ENCODE measurements at regions not wholly inside any gene's neighbourhood (a gene's known extent, or its start where the extent isn't known, plus 50 kb on each side); places are given as distances from the start of the nearest gene placed in this dataset.

DNA sequence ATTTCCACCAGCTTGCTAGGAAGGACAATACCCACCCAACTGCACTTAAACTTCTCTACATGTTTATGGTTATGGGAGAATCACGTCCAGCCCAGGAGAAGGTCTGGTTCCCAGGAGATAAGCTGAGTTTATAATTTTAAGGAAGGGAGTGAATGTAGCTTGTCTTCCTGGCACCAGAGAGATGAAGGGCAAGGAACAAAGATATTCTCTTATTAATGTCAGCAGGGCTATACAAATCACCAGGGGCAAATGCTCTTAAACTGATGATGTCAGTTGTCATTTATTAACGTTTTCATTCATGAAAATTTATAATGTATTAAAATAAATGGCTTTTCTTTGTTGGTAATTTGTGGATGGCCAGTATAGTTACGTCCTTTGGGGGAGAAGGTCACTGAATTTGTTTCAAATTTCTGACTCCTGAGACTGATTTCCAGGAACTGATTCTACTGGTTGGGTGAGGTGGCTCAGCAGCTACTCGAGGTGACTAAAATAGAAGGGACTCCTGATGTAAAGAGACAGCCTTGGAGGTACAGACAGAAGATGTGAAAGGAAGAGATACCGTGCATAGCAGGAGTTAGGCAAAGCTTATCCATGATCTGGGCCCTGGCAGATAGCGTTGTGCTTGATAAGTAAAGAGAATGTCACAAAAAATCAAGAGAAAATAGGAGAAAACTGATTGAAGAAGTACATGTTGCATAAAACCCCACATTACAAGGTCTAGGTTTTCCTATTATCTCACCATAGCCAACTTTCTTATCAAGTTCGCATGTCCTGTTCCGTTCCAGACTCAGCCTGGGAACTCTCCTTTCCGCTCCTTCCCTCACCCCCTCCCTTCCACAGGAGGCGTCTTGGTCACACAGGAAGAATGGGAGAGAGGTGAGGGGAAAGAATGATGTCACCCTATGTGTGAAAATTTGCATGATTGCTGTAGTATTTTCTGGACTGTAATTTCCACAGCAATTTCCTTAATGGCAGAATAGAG, 367.1 kb upstream of the FAR2 start:
- WGBS (ENCODE audit: extremely low coverage, insufficient read length, low lambda C conversion rate), result no CpG with 5 or more reads among the region's 10 CpGs
- Histone ChIP-seq H4K8ac (replicated peaks; ENCODE audit: insufficient read length, low read depth, low read length) (no peak overlapping the region), H2BK12ac (ENCODE audit: insufficient read length, low read depth, low read length) (no peak overlapping the region), H3K27me3 (ENCODE audit: insufficient read depth, low read length) (no peaks in the 10 kb centered on the region), H3K9ac (ENCODE audit: extremely low read depth, insufficient read length, low read length) (no peak overlapping the region), H3K23me2 (ENCODE audit: insufficient read length, low read depth, low read length, poor library complexity, severe bottlenecking) (no peaks in the 10 kb centered on the region), H4K91ac (ENCODE audit: insufficient read length, low read depth, low read length) (no peak overlapping the region), H3K4ac (ENCODE audit: low read depth, low read length) (no peak overlapping the region), H2BK5ac (ENCODE audit: insufficient read length, low read length) (no peak overlapping the region), H3K79me1 (ENCODE audit: insufficient read depth, low read depth, low read length, poor library complexity, severe bottlenecking) (no peaks in the 10 kb centered on the region), H4K5ac (ENCODE audit: insufficient read length, low read depth, low read length) (no peak overlapping the region), H2BK15ac (ENCODE audit: low read depth, low read length) (no peak overlapping the region), H3K4me1 (ENCODE audit: insufficient read depth, low read length) (no peaks in the 10 kb centered on the region), H2BK120ac (ENCODE audit: low read depth, low read length, poor library complexity, severe bottlenecking) (no peak overlapping the region), H2AFZ (ENCODE audit: low read length) (no peak overlapping the region), H3K23ac (ENCODE audit: insufficient read length, low read depth, low read length) (no peak overlapping the region), H3K14ac (ENCODE audit: insufficient read depth, low read length) (no peak overlapping the region), H3K56ac (ENCODE audit: insufficient read length, low read depth, low read length) (no peak overlapping the region), H3K18ac (ENCODE audit: insufficient read length, low read depth, low read length) (no peak overlapping the region), H3K27ac (ENCODE audit: insufficient read length, low read depth, low read length) (no peak overlapping the region), H4K20me1 (ENCODE audit: control insufficient read depth, insufficient read depth, insufficient read length) (no peaks in the 10 kb centered on the region), H3K9me3 (ENCODE audit: control insufficient read depth, low read depth, low read length) (no peaks in the 10 kb centered on the region), H2AK5ac (ENCODE audit: insufficient read length, low read length) (no peak overlapping the region), H3K79me2 (ENCODE audit: insufficient read depth, low read length) (no peaks in the 10 kb centered on the region), H3T11ph (ENCODE audit: low read length) (no peak overlapping the region), H2BK20ac (ENCODE audit: low read depth, low read length, poor library complexity, severe bottlenecking) (no peak overlapping the region), H3K4me2 (ENCODE audit: insufficient read depth, insufficient read length, low read length) (no peak overlapping the region)
- H3K4me1 Mint-ChIP-seq, result peaks cover under 1 to 2% of the 10 kb centered on the region in 2 experiments; a peak in 3 of 4 replicates
- H3K9me3 Mint-ChIP-seq, result no peaks in the 10 kb centered on the region
- H3K27me3 Mint-ChIP-seq (ENCODE audit: low read depth), result no peaks in the 10 kb centered on the region
- no peak overlapping the region for H3K27ac Mint-ChIP-seq
- H3K4me3 Mint-ChIP-seq, result no peak overlapping the region
- TF ChIP-seq, protein P1, sequence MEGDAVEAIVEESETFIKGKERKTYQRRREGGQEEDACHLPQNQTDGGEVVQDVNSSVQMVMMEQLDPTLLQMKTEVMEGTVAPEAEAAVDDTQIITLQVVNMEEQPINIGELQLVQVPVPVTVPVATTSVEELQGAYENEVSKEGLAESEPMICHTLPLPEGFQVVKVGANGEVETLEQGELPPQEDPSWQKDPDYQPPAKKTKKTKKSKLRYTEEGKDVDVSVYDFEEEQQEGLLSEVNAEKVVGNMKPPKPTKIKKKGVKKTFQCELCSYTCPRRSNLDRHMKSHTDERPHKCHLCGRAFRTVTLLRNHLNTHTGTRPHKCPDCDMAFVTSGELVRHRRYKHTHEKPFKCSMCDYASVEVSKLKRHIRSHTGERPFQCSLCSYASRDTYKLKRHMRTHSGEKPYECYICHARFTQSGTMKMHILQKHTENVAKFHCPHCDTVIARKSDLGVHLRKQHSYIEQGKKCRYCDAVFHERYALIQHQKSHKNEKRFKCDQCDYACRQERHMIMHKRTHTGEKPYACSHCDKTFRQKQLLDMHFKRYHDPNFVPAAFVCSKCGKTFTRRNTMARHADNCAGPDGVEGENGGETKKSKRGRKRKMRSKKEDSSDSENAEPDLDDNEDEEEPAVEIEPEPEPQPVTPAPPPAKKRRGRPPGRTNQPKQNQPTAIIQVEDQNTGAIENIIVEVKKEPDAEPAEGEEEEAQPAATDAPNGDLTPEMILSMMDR (conservative IDR thresholded peaks at IDR 0.05), result no peak
- no peaks in the 10 kb centered on the region for H3K36me3 Mint-ChIP-seq (ENCODE audit: insufficient read depth in 1 of 3, low read depth in 3 of 3)
- no peak for DNase-seq

Measured in H9 (cell line).